Colonic mucosa (tissue), 4 donors: ENCODE measurements at regions not wholly inside any gene's neighbourhood (a gene's known extent, or its start where the extent isn't known, plus 50 kb on each side); places are given as distances from the start of the nearest gene placed in this dataset.

Experiments used
- DNase-seq: peaks from one replicate; pipeline ENCODE4 v3.0.0-alpha.2; 2020
- H3K27ac ChIP-seq: fragments of 200-600 bp; one replicate; pipeline ENCODE4 v1.8.0; 2021
- H3K27me3 ChIP-seq: fragments of 200-600 bp; one replicate; pipeline ENCODE4 v1.8.0; 2021
- H3K36me3 ChIP-seq: fragments of 200-600 bp; one replicate; pipeline ENCODE4 v1.8.0; 2021
- H3K4me1 ChIP-seq: fragments of 200-600 bp; one replicate; pipeline ENCODE4 v1.8.0; 2021; ENCODE audit warnings: mild to moderate bottlenecking
- H3K4me3 ChIP-seq: fragments of 200-600 bp; one replicate; pipeline ENCODE4 v1.8.0; 2021
- H3K9ac ChIP-seq, 2 donors: one replicate each; pipeline ENCODE4 v1.7.0; 2013; ENCODE audit warnings: control low read depth in 2 of 2, low read depth in 2 of 2, low read length in 2 of 2
- H3K9me3 ChIP-seq: fragments of 200-600 bp; one replicate; pipeline ENCODE4 v1.8.0; 2021
- intact Hi-C: fragments of 100-400 bp; cut with DNase I; formaldehyde crosslinking; loops from one replicate; pipeline ENCODE4 v1.14.1; 2022
- TF ChIP-seq, protein P1 (sequence below): fragments of 200-600 bp; IDR thresholded peaks from one replicate; pipeline ENCODE4 v1.8.0; 2022; ENCODE audit warnings: antibody characterized with exemption, mild to moderate bottlenecking
- donor health status: healthy.
- donor health status: DM: no; HTN: no; CAD: no.
- donor health status: DM: no; HTN: no; CAD: no.

DNA sequence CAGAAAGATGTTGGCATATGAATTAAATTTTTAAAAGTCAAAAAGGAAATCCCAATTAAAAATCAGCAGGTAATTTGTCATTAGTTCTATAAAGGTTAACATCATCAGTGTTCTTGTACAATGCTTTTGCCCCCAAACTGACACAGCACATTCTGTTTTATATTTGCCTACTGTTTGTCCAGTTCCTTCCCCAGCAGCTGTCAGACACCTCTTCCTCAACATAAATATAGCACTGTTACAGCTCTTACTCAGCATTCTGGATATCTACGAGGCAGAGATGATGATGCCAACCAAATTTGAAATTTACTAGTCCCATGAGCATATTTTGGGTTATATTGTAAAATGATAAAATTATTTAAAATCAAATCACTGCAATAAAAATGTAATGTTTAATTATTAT is 124.6 kb downstream of the SINHCAF start:
- DNase-seq: no peak
- H3K4me1 ChIP-seq: no peaks in the 10 kb centered on the region
- no peaks in the 10 kb centered on the region for H3K9me3 ChIP-seq
- H3K4me3 ChIP-seq: no peak overlapping the region
- intact Hi-C loops: no loop called here
- no peaks in the 10 kb centered on the region for H3K36me3 ChIP-seq
- TF ChIP-seq, protein P1, sequence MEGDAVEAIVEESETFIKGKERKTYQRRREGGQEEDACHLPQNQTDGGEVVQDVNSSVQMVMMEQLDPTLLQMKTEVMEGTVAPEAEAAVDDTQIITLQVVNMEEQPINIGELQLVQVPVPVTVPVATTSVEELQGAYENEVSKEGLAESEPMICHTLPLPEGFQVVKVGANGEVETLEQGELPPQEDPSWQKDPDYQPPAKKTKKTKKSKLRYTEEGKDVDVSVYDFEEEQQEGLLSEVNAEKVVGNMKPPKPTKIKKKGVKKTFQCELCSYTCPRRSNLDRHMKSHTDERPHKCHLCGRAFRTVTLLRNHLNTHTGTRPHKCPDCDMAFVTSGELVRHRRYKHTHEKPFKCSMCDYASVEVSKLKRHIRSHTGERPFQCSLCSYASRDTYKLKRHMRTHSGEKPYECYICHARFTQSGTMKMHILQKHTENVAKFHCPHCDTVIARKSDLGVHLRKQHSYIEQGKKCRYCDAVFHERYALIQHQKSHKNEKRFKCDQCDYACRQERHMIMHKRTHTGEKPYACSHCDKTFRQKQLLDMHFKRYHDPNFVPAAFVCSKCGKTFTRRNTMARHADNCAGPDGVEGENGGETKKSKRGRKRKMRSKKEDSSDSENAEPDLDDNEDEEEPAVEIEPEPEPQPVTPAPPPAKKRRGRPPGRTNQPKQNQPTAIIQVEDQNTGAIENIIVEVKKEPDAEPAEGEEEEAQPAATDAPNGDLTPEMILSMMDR: no peak
- no peak overlapping the region for H3K9ac ChIP-seq
- H3K27ac ChIP-seq: no peak overlapping the region
- no peaks in the 10 kb centered on the region for H3K27me3 ChIP-seq

DNA sequence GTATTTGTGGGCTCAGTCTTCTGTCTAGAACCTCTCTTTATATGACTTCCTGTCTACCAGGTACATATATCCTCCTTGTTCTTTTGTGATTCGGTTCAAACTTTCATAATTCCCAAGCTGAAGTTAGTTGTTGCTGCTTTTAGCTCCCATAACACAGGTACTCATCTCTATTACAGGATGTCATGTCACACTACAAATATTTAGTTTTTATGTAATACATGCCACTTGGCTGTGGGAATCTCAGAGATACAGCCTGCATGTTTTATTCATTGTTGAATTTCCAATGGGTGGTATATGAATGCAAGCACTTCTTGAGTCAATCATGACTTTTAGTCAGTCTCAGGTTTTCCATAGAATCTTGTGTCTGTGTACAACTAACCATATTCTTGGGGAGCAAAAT is 122.7 kb downstream of the SINHCAF start:
- TF ChIP-seq, protein P1: no peak
- intact Hi-C loops: no loop called here
- Histone ChIP-seq H3K27me3 (no peaks in the 10 kb centered on the region), H3K9ac (no peak overlapping the region), H3K27ac (no peak overlapping the region), H3K36me3 (no peaks in the 10 kb centered on the region), H3K4me3 (no peak overlapping the region), H3K9me3 (no peaks in the 10 kb centered on the region), H3K4me1 (no peaks in the 10 kb centered on the region)
- no peak for DNase-seq

DNA sequence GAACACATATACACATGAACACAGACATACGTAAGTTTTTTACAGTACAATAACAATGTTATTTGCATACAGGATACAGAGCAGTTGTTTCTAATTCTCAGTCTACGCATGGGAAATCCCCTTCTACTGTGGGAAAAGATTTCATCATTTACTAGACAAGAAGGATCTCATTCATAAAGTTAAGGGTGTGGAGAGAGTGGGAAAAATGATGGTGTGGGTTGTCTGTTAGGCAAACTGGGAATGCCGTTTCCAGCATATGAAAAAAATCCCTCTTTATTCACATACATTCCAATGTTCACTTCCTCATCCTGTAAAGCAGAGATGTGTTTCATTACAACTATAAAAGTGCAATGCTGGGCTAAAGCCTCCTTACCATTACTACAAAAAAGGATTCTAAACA is 120.9 kb downstream of the SINHCAF start:
- intact Hi-C loops: no loop called here
- no peak overlapping the region for H3K9ac ChIP-seq
- H3K36me3 ChIP-seq: no peaks in the 10 kb centered on the region

DNA sequence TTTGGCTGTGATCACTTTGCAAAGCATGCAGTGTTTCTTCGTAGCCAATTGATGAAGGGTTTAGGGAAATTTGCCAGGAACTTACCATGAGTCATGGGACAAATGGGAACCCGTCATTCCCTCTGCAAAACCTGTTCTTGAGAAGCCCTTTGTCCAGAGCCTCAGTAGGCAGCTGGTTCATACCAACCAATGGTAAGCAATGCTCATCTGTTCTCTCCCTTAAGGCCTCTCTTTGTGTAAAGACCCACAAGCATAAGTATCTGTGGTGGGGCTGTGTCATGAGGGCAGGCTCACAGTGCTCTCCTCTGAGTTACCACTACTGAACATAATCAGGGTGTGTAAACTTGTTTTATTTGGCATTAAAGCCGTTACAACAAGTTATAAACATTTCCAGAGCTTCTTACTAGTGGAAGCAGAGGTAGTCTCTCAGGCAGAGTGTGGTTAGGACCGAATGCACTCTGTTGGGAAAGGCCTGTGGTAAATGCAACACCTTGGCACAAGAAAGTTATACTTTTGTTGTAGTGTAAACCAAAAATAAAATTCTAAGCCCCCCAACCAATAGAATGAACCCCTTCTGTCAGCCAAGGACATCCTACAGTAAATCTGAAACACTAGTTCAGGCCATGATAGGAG is 119.8 kb downstream of the SINHCAF start:
- TF ChIP-seq, protein P1: no peak
- intact Hi-C loops: no loop called here
- Histone ChIP-seq H3K36me3 (no peaks in the 10 kb centered on the region), H3K9me3 (no peaks in the 10 kb centered on the region), H3K27me3 (no peaks in the 10 kb centered on the region), H3K4me3 (no peak overlapping the region), H3K4me1 (no peaks in the 10 kb centered on the region), H3K9ac (no peak overlapping the region), H3K27ac (no peak overlapping the region)
- DNase-seq: no peak

More for the DNA sequence above, 120.9 kb downstream of the SINHCAF start:
- no peaks in the 10 kb centered on the region for H3K9me3 ChIP-seq
- TF ChIP-seq, protein P1: no peak
- H3K27ac ChIP-seq: no peak overlapping the region
- DNase-seq: no peak
- H3K4me1 ChIP-seq: no peaks in the 10 kb centered on the region
- no peaks in the 10 kb centered on the region for H3K27me3 ChIP-seq
- no peak overlapping the region for H3K4me3 ChIP-seq

DNA sequence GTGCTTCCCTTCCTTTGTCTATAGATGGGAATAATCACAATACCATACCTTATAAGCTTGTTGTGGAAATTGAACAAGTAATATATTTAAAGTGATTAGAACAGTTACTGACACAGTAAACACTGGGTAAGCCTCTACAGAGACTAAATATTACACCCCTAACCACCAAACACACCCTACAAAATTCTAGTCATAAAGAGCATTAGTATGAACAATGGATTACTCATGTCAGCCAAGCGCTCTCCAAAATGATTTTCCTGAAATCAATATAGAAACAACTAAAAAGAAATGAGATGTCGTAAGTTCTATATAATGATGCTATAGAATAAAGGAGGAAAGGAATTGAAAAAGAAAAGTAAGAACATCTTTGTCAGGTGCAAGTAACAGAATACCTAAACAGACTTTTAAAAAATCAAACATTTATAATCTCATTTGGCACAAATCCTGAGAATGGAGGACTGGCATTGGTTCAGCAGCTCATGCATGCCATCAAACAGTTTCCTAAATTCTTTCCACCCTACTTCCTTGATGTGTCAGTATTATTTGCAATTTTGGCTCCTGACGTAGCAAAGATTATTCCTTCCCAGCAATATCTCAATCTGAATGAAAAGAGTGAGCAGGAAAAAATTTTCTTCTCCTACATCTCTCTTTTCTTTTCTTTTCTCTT is 118.0 kb downstream of the SINHCAF start:
- TF ChIP-seq, protein P1: no peak
- Histone ChIP-seq H3K4me3 (no peak overlapping the region), H3K36me3 (no peaks in the 10 kb centered on the region), H3K27me3 (no peaks in the 10 kb centered on the region), H3K4me1 (no peaks in the 10 kb centered on the region), H3K9me3 (no peaks in the 10 kb centered on the region), H3K27ac (no peak overlapping the region), H3K9ac (no peak overlapping the region)
- no peak for DNase-seq
- intact Hi-C loops: no loop called here
